ENCODE measurements at regions not wholly inside any gene's neighbourhood (a gene's known extent, or its start where the extent isn't known, plus 50 kb on each side); places are given as distances from the start of the nearest gene placed in this dataset.
"Not testable (repeated sequence)": the region's sequence is repeated elsewhere in the genome, so short reads cannot be mapped to it uniquely, and the experiment has no call there.

- H3K36me3 Mint-ChIP-seq (ENCODE audit: low read depth): no peaks in the 10 kb centered on the region
- no peaks in the 10 kb centered on the region for H3K27me3 Mint-ChIP-seq
- H3K4me3 Mint-ChIP-seq: no peak overlapping the region
- H3K9me3 Mint-ChIP-seq: peaks cover 16% of the 10 kb centered on the region
- H3K4me1 Mint-ChIP-seq: peaks cover 8% of the 10 kb centered on the region
- ChIA-PET POLR2A (no interaction called here), CTCF (no interaction called here)
- no peak for DNase-seq
- H3K27ac Mint-ChIP-seq: peak overlapping the region; percentile 52
Measured at GRCh38 chr5:12870872-12871539, 966.8 kb upstream of the CTNND2 start.

GRCh38 chr5:12865529-12865928, 961.3 kb upstream of the CTNND2 start:
- no peak overlapping the region for H3K27ac Mint-ChIP-seq
- POLR2A ChIA-PET: no interaction called here
- DNase-seq: no peak
- CTCF ChIA-PET: no interaction called here
- no peaks in the 10 kb centered on the region for H3K36me3 Mint-ChIP-seq (ENCODE audit: low read depth)
- peaks cover 8% of the 10 kb centered on the region for H3K9me3 Mint-ChIP-seq
- H3K4me3 Mint-ChIP-seq: no peak overlapping the region
- H3K4me1 Mint-ChIP-seq: peaks cover 2% of the 10 kb centered on the region
- H3K27me3 Mint-ChIP-seq: no peaks in the 10 kb centered on the region

DNA sequence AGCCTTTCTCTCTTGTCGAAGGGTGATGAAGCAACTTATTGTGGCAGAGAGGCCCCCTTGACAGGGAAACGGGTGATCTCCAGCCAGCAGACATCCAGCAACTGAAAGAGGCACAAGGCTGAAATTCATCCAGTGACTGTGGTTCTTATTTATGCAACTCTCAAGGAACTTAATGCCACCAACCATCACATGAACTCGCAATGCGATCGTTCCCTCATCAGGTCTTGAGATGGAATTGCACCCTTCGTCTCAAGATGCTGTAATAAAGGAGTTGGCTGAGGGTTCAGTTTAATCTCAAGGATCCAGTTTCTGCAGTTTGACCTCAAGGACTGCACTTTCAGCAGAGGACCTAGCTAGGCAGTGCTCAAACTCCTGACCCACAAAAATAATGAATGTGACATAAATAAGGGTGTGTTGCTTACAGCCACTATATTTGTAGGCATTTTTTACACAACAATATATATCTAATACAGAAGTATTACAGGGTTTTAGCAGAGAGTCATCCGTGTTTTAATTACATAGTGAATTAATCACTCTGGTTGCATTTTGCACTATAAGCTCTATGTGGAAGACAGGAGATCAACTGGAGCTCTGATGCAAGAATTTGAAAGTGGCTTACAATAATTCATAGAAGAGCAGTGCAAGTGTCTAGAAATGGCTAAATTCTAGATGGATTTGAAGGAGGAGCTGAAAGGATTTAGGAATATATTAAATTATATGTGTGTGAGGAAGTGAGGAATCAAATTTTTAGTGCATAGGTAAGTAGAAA, 957.8 kb upstream of the CTNND2 start:
- Mint-ChIP-seq H3K36me3 (ENCODE audit: low read depth) (no peaks in the 10 kb centered on the region), H3K27me3 (no peaks in the 10 kb centered on the region), H3K4me1 (no peaks in the 10 kb centered on the region), H3K27ac (no peak overlapping the region), H3K4me3 (no peak overlapping the region), H3K9me3 (peaks cover 15% of the 10 kb centered on the region)
- no peak for DNase-seq
- ChIA-PET CTCF (no interaction called here), POLR2A (no interaction called here)

- H3K27me3 Mint-ChIP-seq; H3K4me1 Mint-ChIP-seq; H3K4me3 Mint-ChIP-seq; DNase-seq; POLR2A ChIA-PET; H3K36me3 Mint-ChIP-seq (ENCODE audit: low read depth); CTCF ChIA-PET; H3K27ac Mint-ChIP-seq: not testable (repeated sequence)
- H3K9me3 Mint-ChIP-seq: peaks cover 22% of the 10 kb centered on the region
Measured at GRCh38 chr5:12856105-12856504, 951.9 kb upstream of the CTNND2 start.

- no peak overlapping the region for H3K4me3 Mint-ChIP-seq
- H3K27ac Mint-ChIP-seq: no peak overlapping the region
- no peaks in the 10 kb centered on the region for H3K36me3 Mint-ChIP-seq (ENCODE audit: low read depth)
- POLR2A ChIA-PET: no interaction called here
- H3K9me3 Mint-ChIP-seq: peaks cover 18% of the 10 kb centered on the region
- no peaks in the 10 kb centered on the region for H3K27me3 Mint-ChIP-seq
- H3K4me1 Mint-ChIP-seq: no peaks in the 10 kb centered on the region
- CTCF ChIA-PET: no interaction called here
- DNase-seq: no peak
Measured at GRCh38 chr5:12854386-12854785, 950.1 kb upstream of the CTNND2 start.

GRCh38 chr5:12851761-12852160, 947.5 kb upstream of the CTNND2 start:
- ChIA-PET CTCF (no interaction called here), POLR2A (no interaction called here)
- Mint-ChIP-seq H3K27ac (no peak overlapping the region), H3K36me3 (ENCODE audit: low read depth) (no peaks in the 10 kb centered on the region), H3K4me1 (no peaks in the 10 kb centered on the region), H3K4me3 (no peak overlapping the region), H3K27me3 (no peaks in the 10 kb centered on the region), H3K9me3 (peaks cover 18% of the 10 kb centered on the region)
- no peak for DNase-seq

GRCh38 chr5:12848709-12849108, 944.5 kb upstream of the CTNND2 start:
- H3K4me1 Mint-ChIP-seq: no peaks in the 10 kb centered on the region
- H3K36me3 Mint-ChIP-seq (ENCODE audit: low read depth): no peaks in the 10 kb centered on the region
- ChIA-PET CTCF (no interaction called here), POLR2A (no interaction called here)
- no peak for DNase-seq
- no peak overlapping the region for H3K4me3 Mint-ChIP-seq
- H3K27me3 Mint-ChIP-seq: no peaks in the 10 kb centered on the region
- H3K27ac Mint-ChIP-seq: no peak overlapping the region
- H3K9me3 Mint-ChIP-seq: peaks cover 15% of the 10 kb centered on the region

DNA sequence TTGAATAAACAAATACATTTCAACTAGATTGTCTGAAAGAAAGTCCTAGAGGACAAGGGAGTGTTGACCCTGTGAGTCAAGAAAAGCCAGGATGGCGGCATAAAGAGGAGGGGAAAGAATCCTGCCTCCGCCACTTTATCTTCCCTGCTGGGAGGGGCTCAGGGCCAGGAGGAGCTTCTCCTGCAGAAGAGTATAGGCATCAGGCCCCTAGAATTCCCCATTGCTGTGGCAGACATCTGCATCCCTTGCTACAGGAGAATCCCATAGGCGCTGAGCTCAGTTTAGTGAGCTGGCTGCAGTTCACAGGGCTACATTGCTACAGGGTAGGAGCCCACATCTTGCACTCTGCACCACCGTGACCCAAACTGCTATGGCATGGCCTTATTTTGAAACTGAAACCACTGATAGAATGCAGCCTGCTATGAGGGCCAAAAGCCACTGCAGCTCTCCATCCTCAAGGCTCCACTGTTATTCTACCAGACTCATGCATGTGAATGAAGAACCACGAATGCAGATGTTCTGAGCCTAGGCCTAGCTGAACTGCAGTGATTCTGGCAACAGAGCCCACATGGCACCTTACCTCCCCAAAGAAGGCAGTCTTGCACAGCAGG, 941.4 kb upstream of the CTNND2 start:
- H3K36me3 Mint-ChIP-seq (ENCODE audit: low read depth): no peaks in the 10 kb centered on the region
- no peaks in the 10 kb centered on the region for H3K4me1 Mint-ChIP-seq
- no peak overlapping the region for H3K27ac Mint-ChIP-seq
- ChIA-PET POLR2A (no interaction called here), CTCF (no interaction called here)
- no peak for DNase-seq
- no peak overlapping the region for H3K4me3 Mint-ChIP-seq
- no peaks in the 10 kb centered on the region for H3K27me3 Mint-ChIP-seq
- H3K9me3 Mint-ChIP-seq: peaks cover 12% of the 10 kb centered on the region

DNA sequence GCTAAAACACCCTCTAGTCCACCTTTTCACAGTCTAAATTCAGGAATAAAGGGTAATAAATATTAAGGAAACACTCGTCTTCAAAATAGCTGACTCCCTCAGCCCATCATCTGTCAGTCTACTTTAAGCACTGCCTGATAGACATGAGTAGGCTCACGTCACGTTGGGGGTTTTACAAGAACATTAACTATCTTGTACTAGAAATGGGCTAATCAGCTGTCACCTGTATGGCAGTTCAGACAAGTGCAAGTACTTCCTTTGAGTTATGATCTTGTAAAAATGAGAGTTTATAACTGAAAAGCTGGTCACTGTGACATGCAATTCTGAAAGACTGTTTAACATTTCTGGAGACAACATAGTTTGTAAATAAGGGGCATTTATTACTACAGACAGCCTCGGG, 936.7 kb upstream of the CTNND2 start:
- Mint-ChIP-seq H3K27ac (no peak overlapping the region), H3K4me3 (no peak overlapping the region), H3K4me1 (no peaks in the 10 kb centered on the region), H3K27me3 (no peaks in the 10 kb centered on the region), H3K9me3 (peaks cover 15% of the 10 kb centered on the region), H3K36me3 (ENCODE audit: low read depth) (no peaks in the 10 kb centered on the region)
- DNase-seq: no peak
- POLR2A ChIA-PET: no interaction called here
- CTCF ChIA-PET: no interaction called here

- H3K27ac Mint-ChIP-seq: no peak overlapping the region
- H3K27me3 Mint-ChIP-seq: no peaks in the 10 kb centered on the region
- ChIA-PET POLR2A (no interaction called here), CTCF (no interaction called here)
- H3K36me3 Mint-ChIP-seq (ENCODE audit: low read depth): no peaks in the 10 kb centered on the region
- H3K9me3 Mint-ChIP-seq: peaks cover 14% of the 10 kb centered on the region
- no peak overlapping the region for H3K4me3 Mint-ChIP-seq
- DNase-seq: no peak
- no peaks in the 10 kb centered on the region for H3K4me1 Mint-ChIP-seq
Measured at GRCh38 chr5:12837592-12837991, 933.3 kb upstream of the CTNND2 start.

DNA sequence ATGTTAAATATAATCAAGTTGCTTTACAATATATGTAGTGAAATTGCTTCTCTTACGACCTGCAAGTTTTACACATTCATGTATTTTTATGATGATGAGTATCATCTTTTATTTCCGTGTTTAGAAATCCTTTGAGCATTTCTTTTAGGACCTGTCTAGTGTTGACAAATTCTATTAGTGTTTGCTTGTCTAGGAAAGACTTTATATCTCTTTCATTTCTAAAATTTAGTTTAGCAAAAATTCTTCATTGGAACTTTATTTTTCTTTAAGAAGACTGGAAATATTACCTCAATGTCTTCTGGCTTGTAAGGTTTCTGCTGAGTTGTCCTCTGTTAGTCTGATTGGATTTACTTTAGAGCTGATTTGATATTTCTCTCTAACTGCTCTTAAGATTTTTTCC, 920.9 kb upstream of the CTNND2 start:
- no peak for DNase-seq
- POLR2A ChIA-PET: no interaction called here
- Mint-ChIP-seq H3K27ac (no peak overlapping the region), H3K4me3 (no peak overlapping the region), H3K27me3 (no peaks in the 10 kb centered on the region), H3K9me3 (peaks cover 27% of the 10 kb centered on the region), H3K4me1 (no peaks in the 10 kb centered on the region), H3K36me3 (ENCODE audit: low read depth) (no peaks in the 10 kb centered on the region)
- CTCF ChIA-PET: no interaction called here

DNA sequence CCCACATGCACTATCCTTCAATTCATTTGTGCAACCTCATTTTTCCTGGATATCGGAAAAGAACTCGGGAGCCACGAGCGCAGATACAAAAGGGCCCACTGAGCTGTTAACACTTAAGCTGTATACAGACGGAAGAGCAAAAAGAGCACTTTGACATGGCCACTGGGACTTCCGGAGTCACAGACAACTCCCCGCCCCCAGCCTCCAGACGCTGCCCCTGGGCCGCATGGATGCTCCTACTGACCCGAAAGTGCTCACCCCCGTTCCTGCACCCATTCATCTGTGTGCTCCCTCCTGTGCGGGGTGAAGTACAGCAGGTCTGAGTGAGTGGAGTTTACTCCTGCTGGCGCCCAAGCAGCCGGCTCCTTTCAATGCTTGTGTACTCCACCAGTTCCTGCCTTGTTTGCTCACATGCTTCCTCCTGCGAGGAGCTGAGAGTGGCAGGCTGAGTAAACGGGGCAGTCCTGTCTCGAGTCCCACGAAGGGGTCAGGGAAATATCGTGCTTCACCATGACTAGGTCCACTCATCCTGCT, 901.0 kb upstream of the CTNND2 start:
- CTCF ChIA-PET: no interaction called here
- H3K4me3 Mint-ChIP-seq: no peak overlapping the region
- H3K27ac Mint-ChIP-seq: no peak overlapping the region
- no peaks in the 10 kb centered on the region for H3K36me3 Mint-ChIP-seq (ENCODE audit: low read depth)
- DNase-seq: no peak
- POLR2A ChIA-PET: no interaction called here
- no peaks in the 10 kb centered on the region for H3K27me3 Mint-ChIP-seq
- no peaks in the 10 kb centered on the region for H3K4me1 Mint-ChIP-seq
- H3K9me3 Mint-ChIP-seq: peaks cover 5% of the 10 kb centered on the region

GRCh38 chr5:12799165-12799564, 894.9 kb upstream of the CTNND2 start:
- CTCF ChIA-PET: no interaction called here
- Mint-ChIP-seq H3K36me3 (ENCODE audit: low read depth) (no peaks in the 10 kb centered on the region), H3K9me3 (peaks cover 16% of the 10 kb centered on the region), H3K4me1 (no peaks in the 10 kb centered on the region), H3K27me3 (no peaks in the 10 kb centered on the region), H3K4me3 (no peak overlapping the region), H3K27ac (no peak overlapping the region)
- POLR2A ChIA-PET: no interaction called here
- DNase-seq: no peak

DNA sequence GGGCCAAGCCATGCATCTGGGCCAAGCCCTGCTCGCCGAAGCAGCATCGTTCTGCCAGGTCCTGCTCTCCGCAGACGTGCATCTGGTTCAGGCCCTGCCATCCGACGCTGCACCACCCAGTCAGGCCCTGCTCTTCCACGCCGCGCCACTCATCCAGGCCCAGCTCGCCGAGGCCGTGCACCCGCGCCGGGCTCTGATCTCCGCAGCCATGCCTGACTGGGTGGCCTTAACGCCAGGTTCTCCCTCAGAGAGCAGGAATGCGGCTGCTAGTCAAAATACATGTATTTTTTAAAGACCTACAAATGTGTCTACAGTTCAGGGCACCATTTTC, 891.1 kb upstream of the CTNND2 start:
- H3K4me1 Mint-ChIP-seq: no peaks in the 10 kb centered on the region
- no peaks in the 10 kb centered on the region for H3K36me3 Mint-ChIP-seq (ENCODE audit: low read depth)
- no peak overlapping the region for H3K4me3 Mint-ChIP-seq
- no peak overlapping the region for H3K27ac Mint-ChIP-seq
- ChIA-PET CTCF (no interaction called here), POLR2A (no interaction called here)
- H3K9me3 Mint-ChIP-seq: peaks cover 21% of the 10 kb centered on the region
- DNase-seq: no peak
- no peaks in the 10 kb centered on the region for H3K27me3 Mint-ChIP-seq

Data from activated CD4-positive, alpha-beta memory T cell treated with anti-CD3 and anti-CD28 coated beads, Interleukin-2, amount 10 ng/mL, durations not matched to agents 7 days and 5 days (primary cell).